WERI-Rb-1 (cell line): ENCODE measurements at regions not wholly inside any gene's neighbourhood (a gene's known extent, or its start where the extent isn't known, plus 50 kb on each side); places are given as distances from the start of the nearest gene placed in this dataset.

ENCODE experiments used
- DNase-seq: peaks from one replicate; pipeline ENCODE4 v3.0.0-alpha.2; 2020
- H3K27ac ChIP-seq: fragments of 250-450 bp; sonication (Bioruptor Pico); 2 replicates; pipeline ENCODE4 v1.5.1; 2020; ENCODE audit warnings: mild to moderate bottlenecking, moderate library complexity
- H3K27me3 ChIP-seq: fragments of 250-450 bp; sonication (Bioruptor Pico); 2 replicates; pipeline ENCODE4 v1.5.1; 2021; ENCODE audit warnings: mild to moderate bottlenecking, low read depth, moderate library complexity; ENCODE audit not compliant: insufficient read depth, severe bottlenecking
- H3K36me3 ChIP-seq: fragments of 250-450 bp; sonication (Bioruptor Pico); 2 replicates; pipeline ENCODE4 v1.5.1; 2020; ENCODE audit warnings: mild to moderate bottlenecking, moderate library complexity
- H3K4me3 ChIP-seq: 2 replicates; pipeline ENCODE4 v1.5.1; 2011; ENCODE audit warnings: low read depth, mild to moderate bottlenecking, control low read depth, low read length
- H3K9me3 ChIP-seq: fragments of 250-450 bp; sonication (Bioruptor Pico); 2 replicates; pipeline ENCODE4 v1.5.1; 2021; ENCODE audit warnings: mild to moderate bottlenecking, moderate library complexity; ENCODE audit not compliant: severe bottlenecking
- CTCF ChIP-seq: IDR thresholded peaks from 2 replicates; pipeline ENCODE4 v1.5.1; 2011; ENCODE audit warnings: low read depth, mild to moderate bottlenecking, control low read depth, inconsistent platforms, low read length

GRCh38 chr5:20434786-20435185, 446.8 kb upstream of the CDH18 start:
- Histone ChIP-seq H3K27me3 (no peaks in the 10 kb centered on the region), H3K9me3 (no peaks in the 10 kb centered on the region), H3K36me3 (no peaks in the 10 kb centered on the region), H3K4me3 (no peak overlapping the region), H3K27ac (no peak overlapping the region)
- DNase-seq = no peak
- no peak for TF ChIP-seq CTCF

- no peak for TF ChIP-seq CTCF
- H3K36me3 ChIP-seq = no peaks in the 10 kb centered on the region
Observed at GRCh38 chr5:20420991-20421595, 433.1 kb upstream of the CDH18 start.

More at GRCh38 chr5:20420991-20421595, 433.1 kb upstream of the CDH18 start:
- H3K4me3 ChIP-seq = no peak overlapping the region
- H3K27ac ChIP-seq = no peak overlapping the region
- DNase-seq = no peak
- H3K9me3 ChIP-seq = no peaks in the 10 kb centered on the region
- no peaks in the 10 kb centered on the region for H3K27me3 ChIP-seq
